ENCODE measurements at regions not wholly inside any gene's neighbourhood (a gene's known extent, or its start where the extent isn't known, plus 50 kb on each side); places are given as distances from the start of the nearest gene placed in this dataset.

GRCh38 chr10:3963191-3963673, 178.2 kb upstream of the KLF6 start:
- H3K9me3 Mint-ChIP-seq: no peaks in the 10 kb centered on the region

More at GRCh38 chr10:3963191-3963673, 178.2 kb upstream of the KLF6 start:
- Histone ChIP-seq H3K18ac (ENCODE audit: insufficient read length, low read depth, low read length) (no peak overlapping the region), H3T11ph (ENCODE audit: low read length) (no peak overlapping the region), H3K9ac (ENCODE audit: extremely low read depth, insufficient read length, low read length) (no peak overlapping the region), H4K20me1 (ENCODE audit: control insufficient read depth, insufficient read depth, insufficient read length) (no peaks in the 10 kb centered on the region), H3K79me2 (ENCODE audit: insufficient read depth, low read length) (no peaks in the 10 kb centered on the region), H2BK12ac (ENCODE audit: insufficient read length, low read depth, low read length) (no peak overlapping the region), H2BK120ac (ENCODE audit: low read depth, low read length, poor library complexity, severe bottlenecking) (no peak overlapping the region), H3K23ac (ENCODE audit: insufficient read length, low read depth, low read length) (no peak overlapping the region), H3K4me1 (ENCODE audit: insufficient read depth, low read length) (peaks cover 2% of the 10 kb centered on the region; the same call in 1 of the 2 replicates), H3K4me2 (ENCODE audit: insufficient read depth, insufficient read length, low read length) (no peak overlapping the region), H3K56ac (ENCODE audit: insufficient read length, low read depth, low read length) (no peak overlapping the region), H2AFZ (ENCODE audit: low read length) (no peak overlapping the region), H3K27ac (ENCODE audit: insufficient read length, low read depth, low read length) (no peak overlapping the region), H2AK5ac (ENCODE audit: insufficient read length, low read length) (no peak overlapping the region), H3K27me3 (ENCODE audit: insufficient read depth, low read length) (no peaks in the 10 kb centered on the region), H4K5ac (ENCODE audit: insufficient read length, low read depth, low read length) (no peak overlapping the region), H3K79me1 (ENCODE audit: insufficient read depth, low read depth, low read length, poor library complexity, severe bottlenecking) (no peaks in the 10 kb centered on the region), H4K91ac (ENCODE audit: insufficient read length, low read depth, low read length) (no peak overlapping the region), H4K8ac (replicated peaks; ENCODE audit: insufficient read length, low read depth, low read length) (no peak overlapping the region), H3K4ac (ENCODE audit: low read depth, low read length) (no peak overlapping the region), H2BK15ac (ENCODE audit: low read depth, low read length) (no peak overlapping the region), H3K14ac (ENCODE audit: insufficient read depth, low read length) (no peak overlapping the region), H3K23me2 (ENCODE audit: insufficient read length, low read depth, low read length, poor library complexity, severe bottlenecking) (no peaks in the 10 kb centered on the region), H2BK20ac (ENCODE audit: low read depth, low read length, poor library complexity, severe bottlenecking) (no peak overlapping the region), H3K9me3 (ENCODE audit: control insufficient read depth, low read depth, low read length) (no peaks in the 10 kb centered on the region), H2BK5ac (ENCODE audit: insufficient read length, low read length) (no peak overlapping the region)
- Mint-ChIP-seq H3K27me3 (ENCODE audit: low read depth) (no peaks in the 10 kb centered on the region), H3K36me3 (ENCODE audit: insufficient read depth in 1 of 3, low read depth in 3 of 3) (no peaks in the 10 kb centered on the region; a peak in 1 of 7 replicates), H3K4me1 (peaks cover 26 to 29% of the 10 kb centered on the region in 2 experiments), H3K27ac (no peak overlapping the region), H3K4me3 (no peak overlapping the region)
- no peak for TF ChIP-seq CTCF (conservative IDR thresholded peaks at IDR 0.05)
- WGBS (ENCODE audit: extremely low coverage, insufficient read length, low lambda C conversion rate): no CpG with 5 or more reads among the region's 4 CpGs
- no peak for DNase-seq
